ENCODE measurements at regions not wholly inside any gene's neighbourhood (a gene's known extent, or its start where the extent isn't known, plus 50 kb on each side); places are given as distances from the start of the nearest gene placed in this dataset.

DNA sequence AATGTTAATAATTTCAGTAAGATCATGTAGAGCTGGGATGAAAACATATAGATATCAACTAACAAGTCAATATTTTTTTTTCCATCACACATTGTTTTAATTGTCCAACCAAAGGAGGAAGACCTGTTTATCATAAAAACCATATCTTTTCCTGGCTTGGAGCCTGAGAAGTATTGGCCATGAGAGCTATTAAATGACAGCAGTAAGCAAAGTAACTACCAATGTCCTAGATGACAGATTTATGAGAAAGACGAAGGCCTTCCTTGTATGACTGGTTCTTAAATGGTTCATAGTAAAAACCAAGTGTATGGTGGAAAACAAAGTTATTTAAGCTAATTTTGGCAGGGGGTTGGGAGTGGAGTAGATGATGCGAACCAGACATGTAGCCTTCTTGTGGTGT is 1147.1 kb upstream of the TENM4 start:
- Histone ChIP-seq H4K20me1 (replicated peaks in 1 of 2; ENCODE audit: control insufficient read depth in 1 of 2, insufficient read depth in 2 of 2, low read length in 2 of 2) (no peaks in the 10 kb centered on the region), H3K4me3 (ENCODE audit: extremely low read depth in 1 of 4, insufficient read depth in 2 of 4, low read depth in 3 of 4, low read length in 4 of 4) (no peak overlapping the region), H3K14ac (ENCODE audit: insufficient read length) (no peak overlapping the region), H3K18ac (ENCODE audit: extremely low read depth, low read length) (no peak overlapping the region), H4K5ac (ENCODE audit: insufficient read length, low read depth, low read length) (no peak overlapping the region), H3K36me3 (ENCODE audit: control insufficient read depth in 2 of 4, insufficient read depth in 4 of 4, low read length in 3 of 4) (no peaks in the 10 kb centered on the region), H3K79me2 (ENCODE audit: control insufficient read depth in 1 of 2, insufficient read depth in 2 of 2, low read length in 2 of 2) (no peaks in the 10 kb centered on the region), H2BK15ac (ENCODE audit: low read length) (no peak overlapping the region), H2BK120ac (replicated peaks; ENCODE audit: low read depth, low read length) (no peak overlapping the region), H3K4me2 (ENCODE audit: insufficient read depth in 1 of 2, low read depth in 2 of 2, low read length in 2 of 2) (no peak overlapping the region), H3K9me3 (ENCODE audit: insufficient read depth in 2 of 2, low read depth in 1 of 2, low read length in 1 of 2) (no peaks in the 10 kb centered on the region), H3K79me1 (ENCODE audit: low read depth, low read length) (no peaks in the 10 kb centered on the region), H2BK20ac (ENCODE audit: low read length) (no peak overlapping the region), H2AK5ac (ENCODE audit: low read depth, low read length) (no peak overlapping the region), H3K23ac (ENCODE audit: insufficient read length) (no peak overlapping the region), H3K4me1 (replicated peaks in 1 of 4; ENCODE audit: control insufficient read depth in 3 of 4, insufficient read depth in 4 of 4, low read length in 3 of 4) (no peaks in the 10 kb centered on the region; a peak in 1 of 7 replicates), H3K9ac (replicated peaks in 1 of 4; ENCODE audit: extremely low read depth in 1 of 4, low read depth in 3 of 4, low read length in 3 of 4) (no peak overlapping the region), H4K91ac (replicated peaks; ENCODE audit: insufficient read length, low read length) (no peak overlapping the region), H2BK5ac (ENCODE audit: low read depth, low read length) (no peak overlapping the region), H3K23me2 (ENCODE audit: low read depth, low read length) (no peaks in the 10 kb centered on the region), H3K27ac (ENCODE audit: low read depth, low read length) (no peak overlapping the region), H2BK12ac (ENCODE audit: low read depth, low read length) (no peak overlapping the region), H4K8ac (ENCODE audit: extremely low read depth, insufficient read depth, low read length) (no peak overlapping the region), H2AFZ (ENCODE audit: low read length) (no peak overlapping the region), H3K56ac (replicated peaks; ENCODE audit: insufficient read length, low read depth, low read length) (no peak overlapping the region), H3K27me3 (replicated peaks in 1 of 4; ENCODE audit: control insufficient read depth in 3 of 4, extremely low read depth in 1 of 4, insufficient read depth in 3 of 4, low read length in 3 of 4) (no peaks in the 10 kb centered on the region), H3K4ac (replicated peaks; ENCODE audit: insufficient read length, low read depth, low read length) (no peak overlapping the region)
- TF ChIP-seq BRCA1 (IDR thresholded peaks at IDR 0.05; ENCODE audit: low read depth, low read length) = no peak
- no peak for TF ChIP-seq GABPA (IDR thresholded peaks at IDR 0.05; ENCODE audit: borderline replicate concordance, insufficient read depth, low read length)
- WGBS, 2 experiments (ENCODE audit: extremely low coverage in 1 of 2, insufficient coverage in 1 of 2, insufficient read length in 1 of 2, insufficient replicate concordance in 2 of 2, low coverage in 1 of 2, low lambda C conversion rate in 2 of 2, missing lambda C conversion rate in 1 of 2) = 86% methylated on average over 2 of the region's 2 CpGs; no CpG with 5 or more reads in 1 of the 2 experiments
- DNase-seq (ENCODE audit: low read depth in 1 of 2, low spot score in 2 of 2) (no peak), FAIRE-seq (no peak)
- ChIA-PET POLR2A (ENCODE audit: partially characterized antibody) (no interaction called here), CTCF (ENCODE audit: partially characterized antibody) (no interaction called here)

All from H1 (cell line).